Ovary (tissue), 3 donors: ENCODE measurements at regions not wholly inside any gene's neighbourhood (a gene's known extent, or its start where the extent isn't known, plus 50 kb on each side); places are given as distances from the start of the nearest gene placed in this dataset.

Experiments
- EP300 ChIP-seq: sonication (generic); formaldehyde crosslinking; IDR thresholded peaks from one replicate; pipeline ENCODE4 v1.6.1; 2017; ENCODE audit warnings: antibody characterized with exemption
- POLR2A ChIP-seq: fragments of 450-650 bp; IDR thresholded peaks from one replicate; pipeline ENCODE4 v1.6.1; 2017; ENCODE audit warnings: antibody characterized with exemption, mild to moderate bottlenecking, moderate library complexity
- TF ChIP-seq, protein P1 (sequence below), 3 donors: fragments of 450-650 bp in 2 of 3; fragments of 200-600 bp in 1 of 3; IDR thresholded peaks; one replicate each; pipeline versions ENCODE4 v1.5.1 to v1.8.0; 2016 to 2022; ENCODE audit warnings: antibody characterized with exemption in 3 of 3, mild to moderate bottlenecking in 1 of 3
- donor health status: DM: no; HTN: no; CAD: no.

DNA sequence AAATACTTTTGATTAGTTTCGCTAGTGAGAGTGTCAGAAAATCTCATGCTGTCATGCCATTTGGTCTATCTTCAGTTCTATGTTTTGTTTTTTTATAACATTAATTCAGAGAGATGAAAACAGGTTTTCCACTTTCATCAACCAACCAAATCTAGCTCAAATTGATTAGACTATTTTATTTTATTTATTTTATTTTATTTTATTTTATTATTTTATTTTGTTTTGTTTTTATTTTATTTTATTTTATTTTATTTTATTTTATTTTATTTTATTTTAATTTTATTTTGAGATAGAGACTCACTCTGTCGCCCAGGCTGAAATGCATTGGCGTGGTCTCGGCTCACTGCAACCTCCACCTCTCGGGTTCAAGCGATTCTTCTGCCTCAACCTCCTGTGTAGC, 1391.0 kb upstream of the ADGRB3 start:
- TF ChIP-seq EP300 (no peak), POLR2A (no peak)
- TF ChIP-seq, protein P1, sequence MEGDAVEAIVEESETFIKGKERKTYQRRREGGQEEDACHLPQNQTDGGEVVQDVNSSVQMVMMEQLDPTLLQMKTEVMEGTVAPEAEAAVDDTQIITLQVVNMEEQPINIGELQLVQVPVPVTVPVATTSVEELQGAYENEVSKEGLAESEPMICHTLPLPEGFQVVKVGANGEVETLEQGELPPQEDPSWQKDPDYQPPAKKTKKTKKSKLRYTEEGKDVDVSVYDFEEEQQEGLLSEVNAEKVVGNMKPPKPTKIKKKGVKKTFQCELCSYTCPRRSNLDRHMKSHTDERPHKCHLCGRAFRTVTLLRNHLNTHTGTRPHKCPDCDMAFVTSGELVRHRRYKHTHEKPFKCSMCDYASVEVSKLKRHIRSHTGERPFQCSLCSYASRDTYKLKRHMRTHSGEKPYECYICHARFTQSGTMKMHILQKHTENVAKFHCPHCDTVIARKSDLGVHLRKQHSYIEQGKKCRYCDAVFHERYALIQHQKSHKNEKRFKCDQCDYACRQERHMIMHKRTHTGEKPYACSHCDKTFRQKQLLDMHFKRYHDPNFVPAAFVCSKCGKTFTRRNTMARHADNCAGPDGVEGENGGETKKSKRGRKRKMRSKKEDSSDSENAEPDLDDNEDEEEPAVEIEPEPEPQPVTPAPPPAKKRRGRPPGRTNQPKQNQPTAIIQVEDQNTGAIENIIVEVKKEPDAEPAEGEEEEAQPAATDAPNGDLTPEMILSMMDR (IDR thresholded peaks at IDR 0.05): no peak
